Ovary (tissue), 3 donors: ENCODE measurements at regions not wholly inside any gene's neighbourhood (a gene's known extent, or its start where the extent isn't known, plus 50 kb on each side); places are given as distances from the start of the nearest gene placed in this dataset.

Experiments used
- CTCF ChIP-seq, 3 donors: fragments of 450-650 bp in 2 of 3; fragments of 200-600 bp in 1 of 3; IDR thresholded peaks; one replicate each; pipeline versions ENCODE4 v1.5.1 to v1.8.0; 2016 to 2022; ENCODE audit warnings: antibody characterized with exemption in 3 of 3, mild to moderate bottlenecking in 1 of 3
- POLR2A ChIP-seq: fragments of 450-650 bp; IDR thresholded peaks from one replicate; pipeline ENCODE4 v1.6.1; 2017; ENCODE audit warnings: antibody characterized with exemption, mild to moderate bottlenecking, moderate library complexity
- donor health status: DM: no; HTN: no; CAD: no.

GRCh38 chr7:131276190-131276589 lies 51.5 kb upstream of the MKLN1 start:
- TF ChIP-seq CTCF (IDR thresholded peaks at IDR 0.05) (no peak), POLR2A (no peak)
